Skin epidermis (tissue), 12 donors: ENCODE measurements at regions not wholly inside any gene's neighbourhood (a gene's known extent, or its start where the extent isn't known, plus 50 kb on each side); places are given as distances from the start of the nearest gene placed in this dataset.

Source experiments
- H3K27ac ChIP-seq, 21 experiments: fragments of 200-600 bp; sonication (generic) in 11 of 21; one replicate each; pipeline ENCODE4 v1.5.0; 2020; ENCODE audit warnings: mild to moderate bottlenecking in 3 of 21, inconsistent platforms in 2 of 21, moderate library complexity in 2 of 21
- H3K4me3 ChIP-seq, 7 experiments: fragments of 200-600 bp; sonication (generic) in 2 of 7; one replicate each; pipeline ENCODE4 v1.5.0; 2020; ENCODE audit warnings: inconsistent platforms in 2 of 7, mild to moderate bottlenecking in 2 of 7, moderate library complexity in 1 of 7

DNA sequence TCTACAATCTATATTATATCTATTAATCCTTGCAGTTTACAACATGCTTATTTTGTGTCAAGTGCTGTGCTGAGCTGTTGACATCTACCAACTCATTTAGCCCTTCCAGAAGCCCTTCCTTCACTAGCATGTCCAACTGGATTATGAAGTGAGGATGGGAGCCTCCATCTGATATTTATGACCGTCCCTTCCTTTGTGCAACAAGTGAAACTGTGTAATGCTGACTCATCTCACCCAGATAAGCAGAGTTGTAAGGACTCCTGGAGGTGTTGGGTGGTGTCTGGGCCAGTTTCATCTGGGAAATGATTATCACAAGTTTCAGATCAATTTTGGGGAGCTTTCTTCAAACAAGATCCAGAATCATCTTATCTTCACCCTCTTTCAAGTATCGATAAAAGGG, 156.6 kb upstream of the ETAA1 start:
- Histone ChIP-seq H3K4me3 (no peak overlapping the region), H3K27ac (no peak overlapping the region)

GRCh38 chr2:67241453-67241852, 155.7 kb upstream of the ETAA1 start:
- no peak overlapping the region for H3K27ac ChIP-seq
- H3K4me3 ChIP-seq: no peak overlapping the region

- H3K4me3 ChIP-seq: no peak overlapping the region
- H3K27ac ChIP-seq: no peak overlapping the region
Observed at GRCh38 chr2:67242456-67242855, 154.7 kb upstream of the ETAA1 start.

GRCh38 chr2:67243919-67244318, 153.2 kb upstream of the ETAA1 start:
- H3K4me3 ChIP-seq: no peak overlapping the region
- no peak overlapping the region for H3K27ac ChIP-seq

GRCh38 chr2:67246791-67247190, 150.3 kb upstream of the ETAA1 start:
- no peak overlapping the region for H3K27ac ChIP-seq
- H3K4me3 ChIP-seq: no peak overlapping the region

- Histone ChIP-seq H3K27ac (no peak overlapping the region), H3K4me3 (no peak overlapping the region)
Observed at GRCh38 chr2:67251741-67252140, 145.4 kb upstream of the ETAA1 start.

DNA sequence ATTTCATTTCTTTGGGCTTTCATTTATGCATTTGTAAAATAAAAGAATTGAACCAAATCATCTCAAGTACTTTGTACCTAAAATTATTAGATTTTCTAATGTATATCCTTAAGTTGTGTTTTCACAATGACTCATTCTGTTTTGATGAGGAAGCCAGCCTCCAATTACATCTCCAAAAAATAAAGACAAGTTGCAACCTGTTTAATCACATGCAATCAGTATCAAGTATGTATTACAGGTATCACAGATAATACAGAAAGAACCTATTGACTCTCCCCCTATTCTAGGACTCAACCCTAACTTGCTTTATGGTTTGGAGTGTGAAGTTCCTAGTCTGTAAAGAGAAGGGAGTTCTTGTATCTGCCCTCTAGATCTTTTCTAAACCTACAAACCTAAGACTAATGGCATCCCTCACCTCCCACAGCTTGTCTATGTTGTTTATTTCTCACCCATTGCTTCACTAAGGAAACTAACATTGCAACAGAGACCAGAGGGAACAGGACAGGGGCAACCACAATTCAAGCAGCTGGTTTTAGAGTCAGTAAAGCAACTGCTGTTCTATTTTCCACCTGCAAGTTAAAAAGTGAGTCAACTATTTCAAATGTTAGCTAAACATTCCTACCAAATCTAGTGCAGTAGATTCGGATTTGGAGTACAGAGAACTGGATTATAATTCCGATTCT, 141.1 kb upstream of the ETAA1 start:
- H3K4me3 ChIP-seq: no peak overlapping the region
- H3K27ac ChIP-seq: peak overlapping the region in 2 of 21 experiments; percentile 41 to 55

GRCh38 chr2:67256892-67257291, 140.2 kb upstream of the ETAA1 start:
- no peak overlapping the region for H3K4me3 ChIP-seq
- peak overlapping the region in 1 of 21 experiments; percentile 55 for H3K27ac ChIP-seq

GRCh38 chr2:67258122-67258521, 139.0 kb upstream of the ETAA1 start:
- H3K4me3 ChIP-seq: no peak overlapping the region
- H3K27ac ChIP-seq: no peak overlapping the region

- no peak overlapping the region for H3K4me3 ChIP-seq
- peak overlapping the region in 3 of 21 experiments; percentile 21 to 57 (median 46) for H3K27ac ChIP-seq
Observed at GRCh38 chr2:67258831-67259230, 138.3 kb upstream of the ETAA1 start.

GRCh38 chr2:67259556-67260342, 137.4 kb upstream of the ETAA1 start:
- Histone ChIP-seq H3K27ac (peak overlapping the region in 13 of 21 experiments; percentile 4 to 79 (median 46)), H3K4me3 (no peak overlapping the region)

GRCh38 chr2:67260343-67261277, 136.5 kb upstream of the ETAA1 start:
- H3K27ac ChIP-seq: peak overlapping the region in 13 of 21 experiments; percentile 5 to 79 (median 50)
- no peak overlapping the region for H3K4me3 ChIP-seq

GRCh38 chr2:67267241-67267640, 129.9 kb upstream of the ETAA1 start:
- Histone ChIP-seq H3K27ac (no peak overlapping the region), H3K4me3 (no peak overlapping the region)

- Histone ChIP-seq H3K27ac (no peak overlapping the region), H3K4me3 (no peak overlapping the region)
Observed at GRCh38 chr2:67268797-67269196, 128.3 kb upstream of the ETAA1 start.

DNA sequence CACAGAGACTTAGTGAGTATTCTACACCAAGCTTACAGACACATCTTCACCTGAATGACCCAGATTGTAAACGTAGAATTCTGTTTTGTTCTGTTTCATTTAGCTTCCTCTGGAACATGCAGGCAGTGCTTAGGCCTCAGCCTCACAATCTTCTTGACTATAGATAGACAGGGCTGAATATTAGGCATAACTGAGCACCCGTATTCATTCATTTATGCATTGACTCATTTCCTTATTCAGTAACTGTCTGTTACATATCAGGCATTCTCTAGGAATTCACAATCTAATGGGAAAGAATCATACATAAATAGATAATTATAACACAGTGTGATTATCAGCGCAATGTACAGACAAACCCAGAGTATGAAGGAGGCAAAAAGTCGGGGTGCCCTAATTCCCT, 124.9 kb upstream of the ETAA1 start:
- no peak overlapping the region for H3K27ac ChIP-seq
- H3K4me3 ChIP-seq: no peak overlapping the region

DNA sequence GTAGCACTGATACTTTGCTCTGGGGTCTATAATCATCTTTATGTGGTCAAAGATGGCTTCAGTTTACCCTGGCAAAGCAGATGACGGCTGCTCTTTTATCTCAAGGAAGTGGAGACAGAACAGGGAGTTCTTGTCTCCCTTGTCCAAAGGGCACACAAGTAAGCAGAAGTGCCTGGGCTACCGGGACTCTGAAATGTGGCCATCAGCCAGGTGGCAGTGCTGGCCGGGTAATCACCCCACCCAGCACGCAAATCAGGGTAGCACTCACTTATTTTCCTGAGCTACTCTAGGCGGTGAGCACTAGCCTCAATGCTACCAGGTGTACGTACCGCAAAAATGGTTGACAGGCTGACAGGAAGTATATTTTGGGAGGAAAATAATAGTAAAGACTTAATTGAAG, 119.7 kb upstream of the ETAA1 start:
- Histone ChIP-seq H3K27ac (no peak overlapping the region), H3K4me3 (no peak overlapping the region)

DNA sequence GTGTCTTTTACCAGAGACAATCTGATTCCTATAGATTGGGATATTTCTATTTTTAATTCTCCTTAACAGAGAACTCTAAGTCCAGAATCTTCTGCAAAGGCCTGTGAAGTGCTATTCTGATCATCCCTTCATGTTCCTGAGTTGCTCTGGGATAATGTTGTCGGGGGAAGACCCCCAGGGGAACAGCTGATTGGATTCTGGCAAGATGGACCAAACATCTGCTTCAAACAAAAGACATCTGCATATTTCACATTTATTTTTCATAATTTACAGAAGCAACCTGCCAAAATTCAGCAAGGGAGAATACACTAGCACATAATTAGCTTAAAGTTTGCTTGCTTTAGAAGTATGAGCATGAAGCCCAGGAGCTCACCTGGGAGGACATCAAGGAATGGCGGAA, 116.0 kb upstream of the ETAA1 start:
- H3K4me3 ChIP-seq: no peak overlapping the region
- H3K27ac ChIP-seq: no peak overlapping the region

DNA sequence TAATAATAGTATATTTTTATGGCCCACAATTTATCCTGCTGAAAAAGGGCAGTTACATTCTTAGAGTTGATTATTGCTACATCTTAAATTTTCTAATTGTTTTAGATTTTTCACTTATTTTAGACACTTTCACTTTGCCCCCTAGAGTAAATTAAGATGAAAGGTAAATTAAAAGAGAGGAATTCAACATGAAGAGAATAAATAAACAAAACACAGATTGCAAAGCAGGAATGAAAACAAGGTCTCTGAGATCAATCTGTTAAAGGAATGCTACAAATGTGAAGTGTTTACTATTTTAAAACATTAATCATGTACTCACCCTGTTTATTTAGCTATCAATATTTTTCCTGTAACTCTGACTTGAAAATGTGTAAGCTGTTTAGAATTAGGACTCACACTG, 113.5 kb upstream of the ETAA1 start:
- no peak overlapping the region for H3K4me3 ChIP-seq
- no peak overlapping the region for H3K27ac ChIP-seq

- Histone ChIP-seq H3K27ac (no peak overlapping the region), H3K4me3 (no peak overlapping the region)
Observed at GRCh38 chr2:67286981-67287759, 110.0 kb upstream of the ETAA1 start.

DNA sequence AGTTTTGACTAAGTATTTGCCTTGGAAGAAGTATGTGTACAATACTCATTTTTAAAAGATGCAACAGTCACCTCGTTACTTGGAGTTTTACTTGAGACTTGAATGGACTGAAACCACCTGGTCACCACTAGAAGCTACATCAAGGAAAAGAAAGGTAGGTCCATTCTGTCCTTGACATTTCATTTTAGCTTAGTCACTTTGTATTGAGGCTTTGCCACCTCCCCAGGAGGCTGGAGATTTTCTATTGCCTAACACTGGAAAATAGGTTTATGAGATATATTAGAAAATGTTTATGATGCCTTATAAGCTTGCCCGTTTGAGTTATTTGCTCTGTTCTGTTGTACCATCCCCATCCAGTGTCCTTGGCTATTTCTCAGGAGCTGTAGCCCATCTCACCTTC, 107.9 kb upstream of the ETAA1 start:
- Histone ChIP-seq H3K27ac (no peak overlapping the region), H3K4me3 (no peak overlapping the region)
